Cardiac muscle cell (in vitro differentiated cells and primary cell): ENCODE measurements at regions not wholly inside any gene's neighbourhood (a gene's known extent, or its start where the extent isn't known, plus 50 kb on each side); places are given as distances from the start of the nearest gene placed in this dataset.
A peak's percentile ranks its signal among the peaks of the same experiment; 100 is the strongest.

Experiments used
- DNase-seq, 2 donors: peaks; one replicate each; pipeline versions ENCODE4 v3.0.0 to v3.0.0-alpha.2; 2010 to 2017; ENCODE audit warnings: low read depth in 1 of 2, low spot score in 1 of 2
- H3K27ac ChIP-seq: fragments of 200-600 bp; sonication (generic); 2 replicates; pipeline ENCODE4 v1.5.1; 2016
- H3K27me3 ChIP-seq: fragments of 200-600 bp; sonication (generic); 2 replicates; pipeline ENCODE4 v1.6.0; 2016; ENCODE audit warnings: control low read depth
- H3K36me3 ChIP-seq: fragments of 200-600 bp; sonication (generic); 2 replicates; pipeline ENCODE4 v1.5.1; 2016; ENCODE audit warnings: control low read depth
- H3K4me1 ChIP-seq: fragments of 200-600 bp; sonication (generic); 2 replicates; pipeline ENCODE4 v1.8.1; 2017; ENCODE audit warnings: low read depth, mild to moderate bottlenecking, mixed run types
- H3K4me3 ChIP-seq: fragments of 200-600 bp; sonication (generic); 2 replicates; pipeline ENCODE4 v1.5.1; 2016; ENCODE audit warnings: mild to moderate bottlenecking
- H3K9me3 ChIP-seq: fragments of 200-600 bp; sonication (generic); 2 replicates; pipeline ENCODE4 v1.5.1; 2017; ENCODE audit warnings: low read depth, mild to moderate bottlenecking, control low read depth
- TF ChIP-seq, protein P1 (sequence below): IDR thresholded peaks from 2 replicates; pipeline ENCODE4 v1.5.1; 2012; ENCODE audit warnings: low read depth, mild to moderate bottlenecking, low read length

DNA sequence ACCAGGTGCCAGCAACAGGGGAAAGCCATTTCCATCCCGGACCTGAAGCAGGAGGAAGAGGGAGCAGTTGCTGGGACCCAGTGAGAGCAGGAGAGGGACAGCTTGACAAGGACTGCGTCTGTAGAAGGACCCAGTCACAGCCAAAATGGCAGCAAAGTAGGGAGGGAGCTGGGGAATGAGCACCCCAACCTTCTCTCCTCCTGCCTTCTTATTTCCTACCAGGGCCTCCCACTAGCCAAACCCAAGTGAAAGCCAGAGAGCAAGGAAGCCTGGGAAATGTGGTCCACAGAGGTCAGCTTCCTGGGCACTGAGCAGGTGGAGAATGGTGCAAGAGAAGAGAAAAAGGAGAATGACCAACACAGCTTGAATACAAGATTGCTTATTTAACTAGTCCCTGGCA, 108.5 kb upstream of the MYL2 start:
- no peaks in the 10 kb centered on the region for H3K36me3 ChIP-seq
- H3K4me1 ChIP-seq: peaks cover 4% of the 10 kb centered on the region
- H3K4me3 ChIP-seq: no peak overlapping the region
- H3K27me3 ChIP-seq: peaks cover 40% of the 10 kb centered on the region
- TF ChIP-seq, protein P1, sequence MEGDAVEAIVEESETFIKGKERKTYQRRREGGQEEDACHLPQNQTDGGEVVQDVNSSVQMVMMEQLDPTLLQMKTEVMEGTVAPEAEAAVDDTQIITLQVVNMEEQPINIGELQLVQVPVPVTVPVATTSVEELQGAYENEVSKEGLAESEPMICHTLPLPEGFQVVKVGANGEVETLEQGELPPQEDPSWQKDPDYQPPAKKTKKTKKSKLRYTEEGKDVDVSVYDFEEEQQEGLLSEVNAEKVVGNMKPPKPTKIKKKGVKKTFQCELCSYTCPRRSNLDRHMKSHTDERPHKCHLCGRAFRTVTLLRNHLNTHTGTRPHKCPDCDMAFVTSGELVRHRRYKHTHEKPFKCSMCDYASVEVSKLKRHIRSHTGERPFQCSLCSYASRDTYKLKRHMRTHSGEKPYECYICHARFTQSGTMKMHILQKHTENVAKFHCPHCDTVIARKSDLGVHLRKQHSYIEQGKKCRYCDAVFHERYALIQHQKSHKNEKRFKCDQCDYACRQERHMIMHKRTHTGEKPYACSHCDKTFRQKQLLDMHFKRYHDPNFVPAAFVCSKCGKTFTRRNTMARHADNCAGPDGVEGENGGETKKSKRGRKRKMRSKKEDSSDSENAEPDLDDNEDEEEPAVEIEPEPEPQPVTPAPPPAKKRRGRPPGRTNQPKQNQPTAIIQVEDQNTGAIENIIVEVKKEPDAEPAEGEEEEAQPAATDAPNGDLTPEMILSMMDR: no peak
- no peaks in the 10 kb centered on the region for H3K9me3 ChIP-seq
- H3K27ac ChIP-seq: no peak overlapping the region
- peak in 1 of 2 donors; percentile 5 for DNase-seq

DNA sequence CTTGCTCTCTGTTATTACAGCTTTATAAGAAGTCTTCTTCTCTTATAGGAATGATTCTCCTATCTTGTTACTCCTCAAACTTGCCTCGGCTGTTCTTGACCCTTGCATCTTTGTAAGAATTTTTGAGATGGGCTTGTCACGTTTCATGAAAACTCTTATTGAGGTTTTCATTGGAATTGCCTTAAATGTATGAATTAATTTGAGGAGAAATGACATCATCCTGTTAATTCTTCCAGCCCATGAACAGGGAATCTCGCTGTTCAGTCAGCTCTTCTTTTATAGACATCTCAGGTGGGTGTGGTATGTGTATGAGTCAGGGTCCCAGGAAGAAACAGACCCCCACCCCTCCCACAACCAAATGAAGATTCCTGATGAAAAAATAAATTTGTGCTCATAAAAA, 107.1 kb upstream of the MYL2 start:
- no peaks in the 10 kb centered on the region for H3K9me3 ChIP-seq
- H3K27me3 ChIP-seq: peaks cover 35% of the 10 kb centered on the region
- no peak overlapping the region for H3K4me3 ChIP-seq
- peaks cover 4% of the 10 kb centered on the region for H3K4me1 ChIP-seq
- TF ChIP-seq, protein P1: no peak
- no peak overlapping the region for H3K27ac ChIP-seq
- no peak for DNase-seq
- H3K36me3 ChIP-seq: no peaks in the 10 kb centered on the region

DNA sequence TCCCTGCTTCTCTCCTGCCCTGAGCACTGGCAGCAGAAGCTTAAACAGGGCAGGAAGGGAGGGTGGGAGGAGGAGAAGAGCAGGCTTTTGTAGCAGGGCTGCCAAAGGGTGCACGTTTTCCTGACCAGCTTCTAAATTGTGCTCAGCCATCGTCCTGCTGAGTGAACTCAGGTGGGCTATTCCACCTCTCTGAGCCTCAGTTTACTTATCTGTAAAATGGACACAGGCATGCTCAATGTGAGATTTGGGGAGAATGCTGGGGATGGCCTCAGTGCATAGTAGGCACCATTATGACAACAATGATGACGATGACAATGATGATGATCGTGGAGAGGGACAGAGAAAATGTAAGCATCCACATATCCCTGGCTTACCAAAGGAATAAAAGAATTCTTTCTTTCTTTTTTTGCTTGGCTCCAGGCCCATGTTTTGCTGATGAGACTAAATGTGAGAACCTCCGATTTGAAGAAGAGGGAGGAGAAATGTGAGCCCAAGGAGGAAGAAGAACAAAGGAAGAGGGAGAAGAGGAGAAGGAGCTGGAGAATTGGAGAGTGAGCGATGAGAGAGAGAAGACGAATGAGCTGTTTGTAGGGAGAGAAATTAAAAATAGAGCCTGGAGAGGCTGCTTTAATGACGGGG, 105.5 kb upstream of the MYL2 start:
- H3K36me3 ChIP-seq: no peaks in the 10 kb centered on the region
- H3K9me3 ChIP-seq: no peaks in the 10 kb centered on the region
- no peak for DNase-seq
- no peak overlapping the region for H3K27ac ChIP-seq
- peaks cover 4% of the 10 kb centered on the region for H3K4me1 ChIP-seq
- TF ChIP-seq, protein P1: no peak
- peaks cover 22% of the 10 kb centered on the region for H3K27me3 ChIP-seq
- no peak overlapping the region for H3K4me3 ChIP-seq

DNA sequence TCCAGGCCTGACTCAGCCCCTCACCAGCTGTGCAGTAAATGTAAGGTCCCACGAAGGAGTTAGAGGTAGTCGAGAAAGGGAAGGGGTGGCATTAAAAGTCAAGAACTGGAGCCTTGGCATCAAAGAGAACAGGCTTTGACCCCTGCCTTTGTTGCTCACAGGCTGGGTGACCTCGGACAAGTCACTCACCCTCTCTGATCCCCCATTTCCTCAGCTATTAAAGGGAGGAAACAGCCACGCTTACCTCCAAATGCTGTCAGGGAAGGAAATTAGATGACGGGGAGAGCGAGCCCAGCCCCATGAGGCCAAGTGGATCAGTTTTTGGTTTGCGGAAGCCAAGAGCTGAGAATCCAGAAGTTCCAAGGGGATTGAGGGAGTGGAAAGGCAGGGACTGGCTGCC, 104.9 kb upstream of the MYL2 start:
- Histone ChIP-seq H3K27me3 (peaks cover 15% of the 10 kb centered on the region), H3K4me3 (no peak overlapping the region), H3K27ac (no peak overlapping the region), H3K9me3 (no peaks in the 10 kb centered on the region), H3K36me3 (no peaks in the 10 kb centered on the region), H3K4me1 (peaks cover 4% of the 10 kb centered on the region)
- no peak for DNase-seq
- TF ChIP-seq, protein P1: no peak

DNA sequence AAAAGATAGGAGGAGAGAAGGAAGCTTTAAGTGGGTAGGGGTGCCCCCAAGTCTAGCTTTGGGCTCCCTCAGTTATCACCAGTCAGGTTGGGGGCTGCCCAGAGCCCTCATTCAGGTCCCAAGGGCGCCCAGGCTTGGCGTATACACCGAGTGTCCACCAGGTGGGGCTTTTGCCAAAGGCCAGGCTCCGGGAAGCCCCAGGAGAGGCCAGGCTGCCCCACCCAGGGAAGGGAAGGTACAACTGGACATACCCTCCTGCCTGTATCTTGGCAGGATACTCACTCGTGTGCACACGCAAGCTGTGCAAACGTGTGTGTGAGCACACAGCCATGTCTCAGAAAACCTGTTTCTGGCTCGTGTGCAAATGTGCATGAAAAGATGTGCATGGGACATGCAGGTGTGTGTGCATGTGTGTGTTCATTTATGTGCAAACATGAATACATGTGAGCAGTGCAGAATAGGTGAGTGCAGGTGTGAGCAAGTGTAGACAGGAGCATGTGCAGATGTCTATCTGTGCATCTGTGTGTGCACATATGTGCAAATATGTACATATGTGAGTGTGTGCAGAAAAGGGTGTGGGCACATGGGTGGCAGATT, 103.9 kb upstream of the MYL2 start:
- Histone ChIP-seq H3K27me3 (peaks cover 14% of the 10 kb centered on the region), H3K36me3 (no peaks in the 10 kb centered on the region), H3K27ac (no peak overlapping the region), H3K9me3 (no peaks in the 10 kb centered on the region), H3K4me3 (no peak overlapping the region), H3K4me1 (peaks cover 4% of the 10 kb centered on the region)
- DNase-seq: peak; percentile 45 to 85
- TF ChIP-seq, protein P1: peak; percentile 83
